CD4-positive, alpha-beta memory T cell (primary cell): ENCODE measurements at regions not wholly inside any gene's neighbourhood (a gene's known extent, or its start where the extent isn't known, plus 50 kb on each side); places are given as distances from the start of the nearest gene placed in this dataset.

Source experiments
- CTCF ChIA-PET: fragments of 350-600 bp; sonication (Branson Sonifier 250); formaldehyde crosslinking; loops from one replicate; lab custom pipeline; 2021; ENCODE audit warnings: inconsistent platforms; ENCODE audit not compliant: partially characterized antibody; lab: Charles Lee
- POLR2A ChIA-PET: fragments of 350-600 bp; sonication (Branson Sonifier 250); formaldehyde crosslinking; loops from one replicate; lab custom pipeline; 2021; ENCODE audit not compliant: partially characterized antibody; lab: Charles Lee
- DNase-seq, 5 donors: peaks; one replicate each; pipeline versions ENCODE4 v3.0.0 to v3.0.0-alpha.2; 2020 to 2022; ENCODE audit warnings: mixed read lengths in 1 of 5
- H3K27ac ChIP-seq: one replicate; pipeline ENCODE4 v1.7.0; 2013; ENCODE audit warnings: low read depth, low read length
- H3K27me3 ChIP-seq: 2 replicates; pipeline ENCODE4 v1.7.0; 2013; ENCODE audit warnings: mild to moderate bottlenecking, low read length, moderate library complexity; ENCODE audit not compliant: insufficient read depth
- H3K36me3 ChIP-seq: 2 replicates; pipeline ENCODE4 v1.7.0; 2013; ENCODE audit warnings: mild to moderate bottlenecking, low read length, moderate library complexity; ENCODE audit not compliant: insufficient read depth
- H3K4me1 ChIP-seq: 2 replicates; pipeline ENCODE4 v1.7.0; 2013; ENCODE audit warnings: mild to moderate bottlenecking, low read length, moderate library complexity; ENCODE audit not compliant: insufficient read depth
- H3K4me3 ChIP-seq, 2 donors: one replicate each; pipeline ENCODE4 v1.7.0; 2013; ENCODE audit warnings: low read length in 2 of 2, mild to moderate bottlenecking in 1 of 2
- H3K9me3 ChIP-seq, 2 donors: one replicate each; pipeline ENCODE4 v1.7.0; 2013; ENCODE audit warnings: low read length in 2 of 2, control low read depth in 1 of 2; ENCODE audit not compliant: control insufficient read depth in 1 of 2
- H3K27ac Mint-ChIP-seq, 7 donors: one replicate each; pipeline ENCODE4 v1.8.0; 2020 to 2021; ENCODE audit warnings: mixed read lengths in 7 of 7, mild to moderate bottlenecking in 6 of 7, inconsistent platforms in 3 of 7, moderate library complexity in 3 of 7
- H3K27me3 Mint-ChIP-seq, 2 donors: one replicate each; pipeline ENCODE4 v1.8.0; 2020 to 2021; ENCODE audit warnings: mixed read lengths in 2 of 2
- H3K36me3 Mint-ChIP-seq, 2 donors: one replicate each; pipeline ENCODE4 v1.8.0; 2020 to 2021; ENCODE audit warnings: mixed read lengths in 2 of 2, inconsistent platforms in 1 of 2, mild to moderate bottlenecking in 1 of 2
- H3K4me1 Mint-ChIP-seq, 4 donors: one replicate each; pipeline ENCODE4 v1.8.0; 2020 to 2021; ENCODE audit warnings: mixed read lengths in 4 of 4, mild to moderate bottlenecking in 1 of 4
- H3K4me3 Mint-ChIP-seq, 8 donors: one replicate each; pipeline ENCODE4 v1.8.0; 2020 to 2021; ENCODE audit warnings: mixed read lengths in 8 of 8, mild to moderate bottlenecking in 7 of 8, moderate library complexity in 6 of 8, inconsistent platforms in 3 of 8
- H3K9me3 Mint-ChIP-seq, 8 donors: one replicate each; pipeline ENCODE4 v1.8.0; 2020 to 2021; ENCODE audit warnings: mixed read lengths in 8 of 8, mild to moderate bottlenecking in 5 of 8, inconsistent platforms in 3 of 8, moderate library complexity in 1 of 8
- intact Hi-C: fragments of 100-400 bp; cut with micrococcal nuclease; formaldehyde crosslinking; loops from one replicate; pipeline ENCODE4 v1.15.1; 2023

GRCh38 chr2:144310889-144311608, 208.9 kb downstream of the ZEB2 start:
- peaks cover 5 to 10% (median 9%) of the 10 kb centered on the region in 4 donors for H3K4me1 Mint-ChIP-seq
- peaks cover 2 to 23% (median 19%) of the 10 kb centered on the region in 8 donors for H3K9me3 Mint-ChIP-seq
- H3K4me3 Mint-ChIP-seq: peak overlapping the region in 1 of 8 donors; percentile 11
- no peak for DNase-seq
- H3K27ac Mint-ChIP-seq: peak overlapping the region in 1 of 7 donors; percentile 57
- ChIA-PET POLR2A (interaction anchor here (1.2 kb wide), 1 partner anchor 12 kb away, joined by 3 read pairs; no protein-coding TSS in a partner anchor), CTCF (no interaction called here)
- Histone ChIP-seq H3K36me3 (no peaks in the 10 kb centered on the region), H3K9me3 (peaks cover 0 to 10% of the 10 kb centered on the region in 2 donors), H3K4me1 (no peaks in the 10 kb centered on the region), H3K27me3 (no peaks in the 10 kb centered on the region), H3K4me3 (no peak overlapping the region), H3K27ac (no peak overlapping the region)
- intact Hi-C loops: no loop called here
- peaks cover 0 to 1% of the 10 kb centered on the region in 2 donors for H3K27me3 Mint-ChIP-seq
- H3K36me3 Mint-ChIP-seq: peaks cover 14 to 23% of the 10 kb centered on the region in 2 donors

- H3K4me1 Mint-ChIP-seq: peaks cover 5 to 10% (median 9%) of the 10 kb centered on the region in 4 donors
- H3K36me3 ChIP-seq: no peaks in the 10 kb centered on the region
- POLR2A ChIA-PET: interaction anchor here (1.2 kb wide), 1 partner anchor 13 kb away, joined by 3 read pairs; no protein-coding TSS in a partner anchor
- H3K4me3 Mint-ChIP-seq: no peak overlapping the region
- intact Hi-C loops: no loop called here
- no peak overlapping the region for H3K27ac ChIP-seq
- H3K27me3 Mint-ChIP-seq: peaks cover 0 to 1% of the 10 kb centered on the region in 2 donors
- H3K4me1 ChIP-seq: no peaks in the 10 kb centered on the region
- H3K9me3 ChIP-seq: peaks cover 0 to 10% of the 10 kb centered on the region in 2 donors
- H3K36me3 Mint-ChIP-seq: peaks cover 12 to 23% of the 10 kb centered on the region in 2 donors
- no peaks in the 10 kb centered on the region for H3K27me3 ChIP-seq
- peak overlapping the region in 1 of 7 donors; percentile 24 for H3K27ac Mint-ChIP-seq
- H3K9me3 Mint-ChIP-seq: peaks cover 2 to 23% (median 19%) of the 10 kb centered on the region in 8 donors
- H3K4me3 ChIP-seq: no peak overlapping the region
- CTCF ChIA-PET: no interaction called here
- no peak for DNase-seq
Measured at GRCh38 chr2:144310484-144310883, 209.4 kb downstream of the ZEB2 start.

- H3K4me1 ChIP-seq: no peaks in the 10 kb centered on the region
- no peaks in the 10 kb centered on the region for H3K36me3 ChIP-seq
- Mint-ChIP-seq H3K27me3 (peaks cover 0 to 1% of the 10 kb centered on the region in 2 donors), H3K36me3 (peaks cover 7 to 17% of the 10 kb centered on the region in 2 donors), H3K4me3 (no peak overlapping the region), H3K4me1 (peaks cover 5 to 10% (median 8%) of the 10 kb centered on the region in 4 donors), H3K27ac (no peak overlapping the region), H3K9me3 (peaks cover 2 to 17% (median 12%) of the 10 kb centered on the region in 8 donors)
- intact Hi-C loops: no loop called here
- POLR2A ChIA-PET: no interaction called here
- DNase-seq: no peak
- no peak overlapping the region for H3K27ac ChIP-seq
- CTCF ChIA-PET: no interaction called here
- no peak overlapping the region for H3K4me3 ChIP-seq
- no peaks in the 10 kb centered on the region for H3K27me3 ChIP-seq
- H3K9me3 ChIP-seq: peaks cover 0 to 5% of the 10 kb centered on the region in 2 donors
Measured at GRCh38 chr2:144307711-144308110, 212.2 kb downstream of the ZEB2 start.

- H3K27me3 ChIP-seq: no peaks in the 10 kb centered on the region
- Mint-ChIP-seq H3K4me1 (peaks cover 0 to 2% (median 1%) of the 10 kb centered on the region in 4 donors), H3K4me3 (no peak overlapping the region), H3K27me3 (no peaks in the 10 kb centered on the region), H3K36me3 (peaks cover 0 to 7% of the 10 kb centered on the region in 2 donors), H3K9me3 (peaks cover 0 to 3% (median 0%) of the 10 kb centered on the region in 8 donors), H3K27ac (no peak overlapping the region)
- H3K9me3 ChIP-seq: no peaks in the 10 kb centered on the region
- no peaks in the 10 kb centered on the region for H3K36me3 ChIP-seq
- POLR2A ChIA-PET: no interaction called here
- CTCF ChIA-PET: no interaction called here
- no peak for DNase-seq
- intact Hi-C loops: no loop called here
- H3K4me1 ChIP-seq: no peaks in the 10 kb centered on the region
- no peak overlapping the region for H3K27ac ChIP-seq
- H3K4me3 ChIP-seq: no peak overlapping the region
Measured at GRCh38 chr2:144304202-144304601, 215.7 kb downstream of the ZEB2 start.

GRCh38 chr2:144300632-144301031, 219.3 kb downstream of the ZEB2 start:
- Mint-ChIP-seq H3K4me3 (no peak overlapping the region), H3K36me3 (peaks cover 0 to 14% of the 10 kb centered on the region in 2 donors), H3K9me3 (peaks cover 0 to 3% (median 0%) of the 10 kb centered on the region in 8 donors), H3K27me3 (no peaks in the 10 kb centered on the region), H3K4me1 (no peaks in the 10 kb centered on the region), H3K27ac (no peak overlapping the region)
- ChIA-PET POLR2A (no interaction called here), CTCF (no interaction called here)
- no peak overlapping the region for H3K27ac ChIP-seq
- H3K4me1 ChIP-seq: no peaks in the 10 kb centered on the region
- no peaks in the 10 kb centered on the region for H3K27me3 ChIP-seq
- H3K36me3 ChIP-seq: no peaks in the 10 kb centered on the region
- H3K9me3 ChIP-seq: no peaks in the 10 kb centered on the region
- no peak overlapping the region for H3K4me3 ChIP-seq
- no peak for DNase-seq
- intact Hi-C loops: no loop called here

- H3K4me1 Mint-ChIP-seq: peaks cover 0 to 8% (median 0%) of the 10 kb centered on the region in 4 donors
- H3K4me3 ChIP-seq: no peak overlapping the region
- CTCF ChIA-PET: no interaction called here
Measured at GRCh38 chr2:144290276-144290675, 229.6 kb downstream of the ZEB2 start.

GRCh38 chr2:144288438-144288837, 231.5 kb downstream of the ZEB2 start:
- peaks cover 0 to 5% (median 0%) of the 10 kb centered on the region in 8 donors for H3K9me3 Mint-ChIP-seq
- H3K4me1 Mint-ChIP-seq: peaks cover 0 to 8% (median 0%) of the 10 kb centered on the region in 4 donors
- no peaks in the 10 kb centered on the region for H3K9me3 ChIP-seq
- H3K4me1 ChIP-seq: no peaks in the 10 kb centered on the region
- no peak overlapping the region for H3K4me3 Mint-ChIP-seq
- peak overlapping the region in 1 of 7 donors; percentile 17 for H3K27ac Mint-ChIP-seq
- DNase-seq: no peak
- intact Hi-C loops: no loop called here
- no peaks in the 10 kb centered on the region for H3K27me3 ChIP-seq
- H3K36me3 ChIP-seq: no peaks in the 10 kb centered on the region
- H3K36me3 Mint-ChIP-seq: peaks cover 2 to 7% of the 10 kb centered on the region in 2 donors
- CTCF ChIA-PET: no interaction called here
- no peaks in the 10 kb centered on the region for H3K27me3 Mint-ChIP-seq
- no peak overlapping the region for H3K27ac ChIP-seq
- POLR2A ChIA-PET: no interaction called here
- H3K4me3 ChIP-seq: no peak overlapping the region

More at GRCh38 chr2:144290276-144290675, 229.6 kb downstream of the ZEB2 start:
- peaks cover 0 to 5% (median 0%) of the 10 kb centered on the region in 8 donors for H3K9me3 Mint-ChIP-seq
- intact Hi-C loops: no loop called here
- peaks cover 2 to 7% of the 10 kb centered on the region in 2 donors for H3K36me3 Mint-ChIP-seq
- no peaks in the 10 kb centered on the region for H3K9me3 ChIP-seq
- H3K4me1 ChIP-seq: no peaks in the 10 kb centered on the region
- no peak overlapping the region for H3K27ac ChIP-seq
- no peak overlapping the region for H3K27ac Mint-ChIP-seq
- H3K4me3 Mint-ChIP-seq: no peak overlapping the region
- H3K27me3 Mint-ChIP-seq: no peaks in the 10 kb centered on the region
- no peaks in the 10 kb centered on the region for H3K27me3 ChIP-seq
- no peak for DNase-seq
- H3K36me3 ChIP-seq: no peaks in the 10 kb centered on the region
- POLR2A ChIA-PET: no interaction called here
